SU-DHL-6 (cell line): ENCODE measurements at regions not wholly inside any gene's neighbourhood (a gene's known extent, or its start where the extent isn't known, plus 50 kb on each side); places are given as distances from the start of the nearest gene placed in this dataset.

Experiments
- EZH2phosphoT487 ChIP-seq: fragments of 200-600 bp; sonication (generic), shearing (Covaris generic); conservative IDR thresholded peaks from 2 replicates; pipeline ENCODE4 v1.6.1; 2018; ENCODE audit warnings: mild to moderate bottlenecking, antibody characterized with exemption, low read length, moderate library complexity, mixed read lengths
- TF ChIP-seq, protein P1 (sequence below): fragments of 200-600 bp; sonication (generic); IDR thresholded peaks from one replicate; pipeline ENCODE4 v1.5.1; 2017; ENCODE audit warnings: antibody characterized with exemption, mild to moderate bottlenecking, low read length, moderate library complexity; ENCODE audit not compliant: insufficient read depth, poor library complexity, severe bottlenecking

DNA sequence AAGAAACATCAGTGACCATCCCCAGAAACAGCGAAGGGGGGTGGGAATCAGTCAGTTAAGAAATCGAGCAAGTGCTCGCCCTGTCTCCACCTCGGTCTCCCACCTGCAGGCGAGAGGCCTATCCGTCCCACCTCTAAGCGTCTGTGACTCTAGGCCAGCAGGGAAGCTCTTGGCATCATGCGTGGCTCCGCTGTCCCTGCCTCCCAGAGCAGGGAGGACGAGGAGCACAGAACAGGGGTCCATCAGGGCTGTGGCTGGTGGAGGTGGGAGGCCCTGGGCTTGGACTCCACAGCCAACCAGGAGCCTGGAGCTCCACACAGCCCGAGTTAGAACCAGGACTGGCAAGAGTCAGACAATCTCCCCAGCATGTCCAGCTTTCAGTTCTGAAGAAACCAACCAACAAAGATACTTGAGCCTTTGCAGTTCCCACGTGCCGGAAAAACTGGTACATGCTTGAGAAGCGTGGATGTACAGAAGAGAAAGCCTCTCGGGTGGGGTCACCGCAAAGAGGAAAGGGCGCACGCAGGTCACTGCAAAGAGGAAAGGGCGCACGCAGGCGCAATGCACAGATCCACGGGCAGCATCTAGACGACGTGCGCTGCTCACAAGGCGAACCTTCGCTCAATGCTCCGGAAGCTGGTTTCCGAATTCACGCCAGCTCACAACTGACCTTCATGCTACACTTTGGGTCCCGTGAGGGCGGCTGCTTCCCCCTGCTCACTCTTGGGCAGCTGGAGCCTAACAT lies 104.5 kb upstream of the ALKAL2 start:
- TF ChIP-seq, protein P1, sequence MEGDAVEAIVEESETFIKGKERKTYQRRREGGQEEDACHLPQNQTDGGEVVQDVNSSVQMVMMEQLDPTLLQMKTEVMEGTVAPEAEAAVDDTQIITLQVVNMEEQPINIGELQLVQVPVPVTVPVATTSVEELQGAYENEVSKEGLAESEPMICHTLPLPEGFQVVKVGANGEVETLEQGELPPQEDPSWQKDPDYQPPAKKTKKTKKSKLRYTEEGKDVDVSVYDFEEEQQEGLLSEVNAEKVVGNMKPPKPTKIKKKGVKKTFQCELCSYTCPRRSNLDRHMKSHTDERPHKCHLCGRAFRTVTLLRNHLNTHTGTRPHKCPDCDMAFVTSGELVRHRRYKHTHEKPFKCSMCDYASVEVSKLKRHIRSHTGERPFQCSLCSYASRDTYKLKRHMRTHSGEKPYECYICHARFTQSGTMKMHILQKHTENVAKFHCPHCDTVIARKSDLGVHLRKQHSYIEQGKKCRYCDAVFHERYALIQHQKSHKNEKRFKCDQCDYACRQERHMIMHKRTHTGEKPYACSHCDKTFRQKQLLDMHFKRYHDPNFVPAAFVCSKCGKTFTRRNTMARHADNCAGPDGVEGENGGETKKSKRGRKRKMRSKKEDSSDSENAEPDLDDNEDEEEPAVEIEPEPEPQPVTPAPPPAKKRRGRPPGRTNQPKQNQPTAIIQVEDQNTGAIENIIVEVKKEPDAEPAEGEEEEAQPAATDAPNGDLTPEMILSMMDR = no peak
- no peak for TF ChIP-seq EZH2phosphoT487
